ENCODE measurements at regions not wholly inside any gene's neighbourhood (a gene's known extent, or its start where the extent isn't known, plus 50 kb on each side); places are given as distances from the start of the nearest gene placed in this dataset.

DNA sequence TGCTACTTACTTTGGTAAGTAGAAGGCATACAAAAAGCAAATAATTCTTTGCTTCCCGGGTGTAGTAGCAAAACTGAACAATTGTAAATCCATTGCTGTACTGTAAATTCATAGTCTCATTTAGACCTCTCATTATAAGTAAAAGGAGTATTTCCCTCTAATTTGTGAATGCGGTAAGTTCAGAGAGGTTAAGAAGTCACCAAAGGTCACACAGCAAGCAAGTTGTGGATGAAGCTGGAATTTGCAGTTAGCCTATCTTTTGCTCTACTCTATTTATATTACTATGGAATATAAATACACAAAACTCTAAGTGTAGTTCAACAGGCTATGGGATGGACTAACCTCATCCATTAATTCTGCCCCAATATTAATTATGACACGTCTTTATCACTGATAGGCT lies 508.3 kb downstream of the MCTP2 start:
- DNase-seq (ENCODE audit: low spot score) = no peak
- in situ Hi-C loops (cut with HindIII; ENCODE audit: low sequenced_read_pairs) = no loop called here

DNA sequence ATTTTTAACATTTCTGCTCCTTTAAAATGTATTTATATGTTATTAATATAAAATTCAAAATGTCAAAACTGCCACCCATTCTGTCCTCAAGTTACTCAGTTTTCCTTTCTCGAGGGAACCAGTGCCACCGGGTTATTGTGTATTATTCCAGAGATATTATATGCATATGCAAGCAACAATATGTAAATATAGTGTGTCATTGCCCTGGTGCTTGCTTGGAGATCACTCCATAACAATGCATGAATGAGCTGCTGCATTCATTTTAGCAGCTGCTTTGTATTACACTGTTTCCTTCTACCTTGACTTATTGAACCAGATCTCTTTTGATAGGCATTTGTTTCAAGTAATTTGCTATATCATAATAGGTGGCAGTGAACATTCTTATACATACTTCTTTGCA lies 509.1 kb downstream of the MCTP2 start:
- no peak for DNase-seq (ENCODE audit: low spot score)
- in situ Hi-C loops (cut with HindIII; ENCODE audit: low sequenced_read_pairs) = no loop called here

DNA sequence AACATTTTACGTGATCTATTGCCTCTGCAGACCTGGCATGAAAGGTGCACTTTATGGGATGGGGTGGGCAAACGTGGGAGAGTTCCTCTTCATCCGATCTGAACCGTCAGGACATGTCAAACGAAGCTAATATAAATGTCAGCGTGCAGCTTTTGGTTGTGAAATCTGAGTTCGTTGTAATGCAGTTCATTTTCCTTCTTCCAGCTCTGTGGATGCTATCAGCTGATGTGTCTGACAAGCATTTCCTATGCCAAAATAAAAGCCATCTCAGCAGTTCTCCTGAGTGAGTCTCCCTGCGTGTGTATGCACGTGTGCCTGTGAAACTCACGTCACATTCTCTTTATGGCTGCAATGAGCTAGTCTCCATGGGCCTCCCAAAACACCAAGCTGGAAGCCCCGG lies 512.3 kb downstream of the MCTP2 start:
- no peak for DNase-seq (ENCODE audit: low spot score)
- in situ Hi-C loops (cut with HindIII; ENCODE audit: low sequenced_read_pairs) = no loop called here

DNA sequence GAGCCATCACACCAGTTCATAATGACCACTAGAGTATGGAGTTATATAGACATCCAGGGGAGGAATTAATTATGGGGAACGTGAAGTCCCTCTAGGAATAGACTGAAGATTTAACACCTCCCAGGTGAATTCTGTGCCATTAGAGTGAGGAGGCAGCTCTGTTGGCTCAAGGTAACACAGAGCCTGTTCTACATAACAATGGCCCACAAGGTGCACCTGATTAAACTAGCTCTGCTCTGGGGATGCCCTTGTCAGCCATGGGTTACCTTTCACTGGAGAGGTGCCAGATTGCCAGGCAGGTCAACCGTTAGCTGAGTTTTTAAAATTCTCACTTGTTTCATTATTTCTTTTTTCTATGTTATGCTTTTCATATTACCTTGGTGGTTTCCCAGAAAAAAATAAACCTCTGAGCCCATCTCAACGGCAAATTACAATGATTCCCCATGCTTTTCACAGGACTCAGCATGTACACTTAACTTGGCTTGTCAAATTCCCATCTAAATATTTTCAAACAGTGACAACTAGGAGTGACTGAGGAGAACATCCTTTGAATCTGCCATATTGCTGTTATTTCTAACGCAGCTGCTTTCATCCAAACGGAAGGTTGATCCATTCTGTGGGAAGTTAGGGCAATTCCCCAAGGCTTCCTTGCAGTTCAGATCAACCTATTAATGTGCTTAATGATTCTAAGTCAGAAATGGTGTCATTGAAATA lies 512.9 kb downstream of the MCTP2 start:
- in situ Hi-C loops (cut with HindIII; ENCODE audit: low sequenced_read_pairs) = no loop called here
- DNase-seq (ENCODE audit: low spot score) = no peak

DNA sequence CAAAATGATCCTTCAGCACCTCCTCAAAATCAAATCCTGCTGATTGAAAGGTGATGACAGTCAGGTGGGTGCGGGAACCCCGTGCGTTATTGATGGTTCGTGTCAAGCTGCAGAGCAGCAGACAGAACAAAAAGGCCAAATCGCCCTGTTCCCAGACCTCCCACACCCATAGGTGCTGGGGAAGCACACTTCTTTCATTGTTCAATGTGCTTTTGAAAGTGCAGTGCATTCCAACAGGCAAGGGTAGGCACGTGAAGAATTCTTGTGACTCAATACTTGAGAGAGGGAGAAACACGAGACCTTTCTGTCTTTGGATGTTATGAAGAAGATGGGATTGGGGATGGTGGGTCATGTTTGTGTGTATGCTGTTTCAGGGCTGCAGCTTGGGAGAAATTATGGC lies 514.0 kb downstream of the MCTP2 start:
- in situ Hi-C loops (cut with HindIII; ENCODE audit: low sequenced_read_pairs) = no loop called here
- no peak for DNase-seq (ENCODE audit: low spot score)

DNA sequence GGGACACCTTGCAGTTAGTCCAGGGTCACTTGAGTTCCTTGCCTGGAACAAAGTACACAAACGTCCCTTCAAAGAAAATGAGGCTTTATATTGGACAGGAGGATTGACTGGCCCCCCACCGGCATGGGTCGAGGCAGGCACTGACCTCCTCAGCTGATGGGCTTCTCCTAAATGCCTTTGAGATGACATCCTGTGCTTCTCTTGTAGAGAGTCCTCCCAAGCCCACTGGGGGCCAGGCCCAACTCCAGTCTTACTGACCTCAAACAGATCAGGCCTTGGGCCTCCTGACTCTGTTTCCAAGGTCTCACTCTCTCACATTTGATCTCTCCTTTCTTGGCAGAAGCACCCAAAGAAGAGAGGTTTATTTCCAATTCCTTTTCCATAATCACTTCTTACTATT lies 516.1 kb downstream of the MCTP2 start:
- in situ Hi-C loops (cut with HindIII; ENCODE audit: low sequenced_read_pairs) = no loop called here
- no peak for DNase-seq (ENCODE audit: low spot score)

DNA sequence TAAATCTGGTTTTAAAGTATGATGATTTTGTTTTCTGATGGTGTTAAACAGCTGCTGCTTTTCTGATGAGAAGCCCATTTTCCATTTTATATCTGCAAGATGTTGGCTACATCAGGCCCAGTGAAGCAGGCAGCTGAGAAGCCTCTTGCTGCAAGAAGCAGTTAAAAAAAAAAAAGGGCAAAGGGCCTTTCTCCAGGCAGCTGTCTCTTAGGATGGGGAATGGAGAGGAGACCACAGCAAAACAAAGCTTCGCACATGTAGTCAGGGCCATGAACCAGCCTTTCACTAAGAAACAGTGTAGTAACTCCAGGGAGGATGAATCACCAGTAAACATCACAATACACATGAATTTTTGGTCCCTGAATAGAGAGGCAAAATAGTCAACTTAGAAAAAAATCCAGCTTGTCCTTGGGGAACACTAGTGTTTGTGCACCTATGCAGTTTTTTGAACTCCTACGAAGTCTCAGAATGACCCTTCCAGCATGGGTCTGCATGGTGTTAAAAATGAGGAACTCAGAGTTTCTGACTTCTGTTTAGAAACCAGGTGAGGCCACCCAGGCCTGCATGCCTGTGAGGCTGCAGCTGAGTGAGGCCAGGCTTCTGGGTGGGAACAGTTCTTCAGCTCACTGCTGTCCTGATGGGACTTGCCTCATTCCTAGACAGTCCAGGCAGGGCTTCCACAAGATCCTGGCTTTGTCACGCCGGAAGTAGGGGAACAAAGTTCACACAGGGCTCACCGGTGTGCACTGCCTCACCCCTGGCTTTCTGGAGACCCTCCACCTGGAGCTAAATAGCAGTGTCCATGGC lies 518.7 kb downstream of the MCTP2 start:
- in situ Hi-C loops (cut with HindIII; ENCODE audit: low sequenced_read_pairs) = no loop called here
- no peak for DNase-seq (ENCODE audit: low spot score)

DNA sequence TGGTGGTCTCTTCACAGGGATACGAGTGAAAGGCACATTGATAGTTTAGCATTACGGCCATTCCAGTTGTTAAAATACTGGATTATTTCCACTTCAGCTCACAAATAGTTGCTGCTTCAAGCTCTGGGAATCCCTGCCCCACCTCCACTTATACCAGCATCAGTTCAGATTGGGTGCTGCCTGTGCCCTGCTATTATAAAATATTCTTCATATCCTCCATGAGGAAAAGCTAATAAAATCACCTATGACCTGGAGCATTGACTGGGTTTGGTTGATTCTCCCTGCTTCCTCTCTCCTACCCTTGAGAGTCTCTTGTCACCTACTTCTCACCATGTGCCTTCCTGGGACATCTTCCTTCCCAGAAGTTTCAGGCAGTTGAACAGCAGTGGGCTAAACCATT lies 529.0 kb downstream of the MCTP2 start:
- no peak for DNase-seq (ENCODE audit: low spot score)
- in situ Hi-C loops (cut with HindIII; ENCODE audit: low sequenced_read_pairs) = no loop called here

DNA sequence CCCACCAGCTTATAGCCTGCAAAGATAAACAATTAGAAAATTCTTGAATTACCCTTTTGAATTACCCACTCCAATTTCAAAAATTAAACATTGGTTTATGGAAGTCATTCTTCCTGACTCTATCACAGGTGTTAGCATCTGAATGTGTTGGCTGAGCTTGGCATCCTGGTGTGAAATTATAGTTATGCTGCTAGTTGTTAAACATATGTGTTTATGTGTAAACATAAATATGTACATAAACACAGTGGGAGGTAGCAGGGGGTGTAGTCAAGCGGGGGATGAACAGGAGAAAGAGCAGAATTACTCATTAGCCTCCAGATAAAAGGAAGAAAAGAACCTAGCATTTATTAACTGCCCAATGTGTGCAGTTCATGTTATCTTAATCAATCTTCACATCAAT lies 530.2 kb downstream of the MCTP2 start:
- in situ Hi-C loops (cut with HindIII; ENCODE audit: low sequenced_read_pairs) = no loop called here
- DNase-seq (ENCODE audit: low spot score) = no peak

DNA sequence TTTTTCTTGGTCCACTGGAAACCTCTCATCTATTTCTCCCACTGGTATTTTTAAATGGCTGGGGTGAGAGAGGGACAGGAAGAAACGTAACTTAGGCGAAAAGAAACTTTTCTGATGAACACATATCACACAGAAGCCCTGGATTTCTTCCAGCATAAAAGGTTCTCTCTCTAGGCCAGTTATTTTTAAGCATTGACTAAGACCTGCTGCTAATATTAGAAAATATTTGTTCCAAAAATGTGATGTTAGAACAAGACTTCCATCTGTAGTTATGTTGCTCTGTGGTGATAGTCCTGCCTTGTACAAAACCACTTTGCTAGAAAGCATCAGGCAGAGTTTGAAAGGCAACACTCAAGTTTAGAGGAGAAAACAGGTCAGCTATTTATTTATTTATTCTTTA lies 537.7 kb downstream of the MCTP2 start:
- DNase-seq (ENCODE audit: low spot score) = no peak
- in situ Hi-C loops (cut with HindIII; ENCODE audit: low sequenced_read_pairs) = no loop called here

DNA sequence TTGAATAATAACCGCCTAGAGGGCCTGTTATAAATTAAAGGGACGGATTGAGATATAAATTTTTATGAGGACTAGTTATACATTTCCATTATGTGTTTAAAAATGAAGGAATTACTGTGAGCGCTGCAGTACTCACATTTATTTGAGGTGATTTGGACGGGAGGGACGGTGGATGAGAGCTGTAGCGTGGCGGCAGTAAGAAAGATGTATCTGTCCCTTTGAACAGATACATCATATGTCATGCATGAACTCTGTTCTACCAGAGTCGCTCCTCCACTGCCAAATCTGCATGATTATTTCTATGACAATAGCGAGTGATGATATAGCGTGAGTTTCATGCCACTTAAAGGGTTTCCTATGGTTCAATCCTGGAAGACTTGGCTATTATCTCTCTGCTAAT lies 538.8 kb downstream of the MCTP2 start:
- DNase-seq (ENCODE audit: low spot score) = no peak
- in situ Hi-C loops (cut with HindIII; ENCODE audit: low sequenced_read_pairs) = no loop called here

DNA sequence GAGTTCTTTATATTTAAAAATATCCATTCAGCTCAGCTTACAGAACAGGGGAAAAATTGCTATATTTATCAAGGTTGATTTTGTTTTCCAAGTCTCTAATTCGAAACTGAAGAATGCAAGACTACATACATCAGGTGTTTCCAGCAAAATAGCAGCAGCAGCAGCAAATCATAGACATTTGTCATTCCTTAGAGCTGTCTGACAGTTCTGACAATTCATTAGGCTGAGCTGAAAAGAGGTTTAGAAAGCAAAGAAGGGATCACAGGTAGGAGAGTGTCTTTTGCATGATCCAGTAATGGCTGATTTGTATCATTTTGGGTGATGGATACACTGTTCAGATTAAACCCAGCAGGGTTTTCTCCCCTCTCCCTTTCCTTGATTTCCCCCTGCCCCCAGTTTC lies 545.7 kb downstream of the MCTP2 start:
- no peak for DNase-seq (ENCODE audit: low spot score)
- in situ Hi-C loops (cut with HindIII; ENCODE audit: low sequenced_read_pairs) = no loop called here

DNA sequence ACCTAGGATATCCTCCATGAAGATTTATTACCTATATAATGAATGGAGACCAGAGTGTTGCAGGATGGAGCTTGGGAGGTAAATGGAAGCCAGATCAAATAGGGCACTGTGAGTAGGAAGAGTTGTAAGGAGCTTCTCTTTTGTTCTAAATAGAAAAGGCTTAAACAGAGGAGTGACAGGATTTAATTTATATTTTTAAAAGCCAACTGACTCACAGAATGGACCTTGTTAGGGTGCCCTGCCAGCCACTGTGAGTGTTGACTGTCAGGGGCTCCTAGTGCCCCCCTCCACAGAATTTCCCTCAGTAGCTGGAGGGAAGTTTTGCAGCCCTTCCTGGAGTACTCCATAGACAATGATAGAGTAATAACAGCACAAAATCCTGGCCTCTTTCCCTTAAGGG lies 547.5 kb downstream of the MCTP2 start:
- DNase-seq (ENCODE audit: low spot score) = no peak
- in situ Hi-C loops (cut with HindIII; ENCODE audit: low sequenced_read_pairs) = no loop called here

DNA sequence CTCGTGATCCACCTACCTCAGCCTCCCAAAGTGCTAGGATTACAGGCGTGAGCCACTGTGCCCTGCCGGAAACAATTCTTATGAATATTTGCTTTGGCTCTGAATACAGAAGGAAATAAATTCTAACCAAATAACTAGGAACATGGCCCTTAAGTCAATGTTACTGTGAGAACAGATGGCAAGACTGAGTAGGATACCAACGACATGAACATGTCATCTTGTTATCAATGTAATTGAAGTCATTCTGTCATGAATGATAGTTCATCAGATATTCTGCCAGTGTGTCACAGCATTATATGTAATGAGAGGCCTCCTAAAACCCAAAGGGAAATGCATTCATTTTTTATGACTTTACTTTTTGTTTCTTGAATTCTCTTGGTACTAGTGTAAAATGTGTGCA lies 548.8 kb downstream of the MCTP2 start:
- in situ Hi-C loops (cut with HindIII; ENCODE audit: low sequenced_read_pairs) = no loop called here
- no peak for DNase-seq (ENCODE audit: low spot score)

DNA sequence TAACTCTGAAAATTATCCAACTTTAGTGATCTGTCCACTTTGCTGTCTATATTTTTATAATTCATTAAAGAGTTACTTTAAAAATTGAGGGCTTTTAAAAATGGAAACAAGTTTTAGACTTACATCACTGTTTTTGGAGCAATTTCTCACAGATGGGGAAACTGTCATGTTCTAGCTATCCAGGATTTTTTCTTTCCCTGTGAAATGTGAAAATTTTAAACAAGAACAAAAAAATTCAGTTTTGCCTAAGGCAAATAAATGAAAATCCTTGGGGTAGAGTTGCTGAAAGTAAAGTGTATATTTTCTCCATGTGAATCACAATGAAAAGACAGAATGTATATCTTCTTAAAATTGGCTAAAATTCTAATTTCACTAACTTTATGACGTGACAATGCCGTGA lies 553.7 kb downstream of the MCTP2 start:
- in situ Hi-C loops (cut with HindIII; ENCODE audit: low sequenced_read_pairs) = no loop called here

DNA sequence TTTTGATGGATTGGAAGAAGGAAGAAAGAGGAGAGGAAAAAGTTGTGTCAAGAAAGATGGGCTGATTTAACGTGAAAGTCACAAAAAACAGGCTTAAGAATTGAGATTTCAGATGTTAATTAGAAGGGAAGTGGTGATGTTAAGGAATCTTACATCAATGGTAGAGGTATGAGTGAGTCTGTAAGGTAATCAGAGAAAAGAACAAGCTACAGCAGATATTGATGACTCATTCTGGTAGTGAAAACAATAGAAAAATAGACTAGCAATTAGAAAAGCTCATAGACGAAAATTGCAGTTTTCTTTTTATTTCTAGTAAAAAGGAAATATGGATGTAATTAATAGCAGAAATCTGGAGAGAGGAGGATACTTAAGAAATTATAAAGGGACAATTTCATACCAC lies 559.6 kb downstream of the MCTP2 start:
- DNase-seq (ENCODE audit: low spot score) = no peak
- in situ Hi-C loops (cut with HindIII; ENCODE audit: low sequenced_read_pairs) = no loop called here

More for the DNA sequence above, 553.7 kb downstream of the MCTP2 start:
- DNase-seq (ENCODE audit: low spot score) = no peak

DNA sequence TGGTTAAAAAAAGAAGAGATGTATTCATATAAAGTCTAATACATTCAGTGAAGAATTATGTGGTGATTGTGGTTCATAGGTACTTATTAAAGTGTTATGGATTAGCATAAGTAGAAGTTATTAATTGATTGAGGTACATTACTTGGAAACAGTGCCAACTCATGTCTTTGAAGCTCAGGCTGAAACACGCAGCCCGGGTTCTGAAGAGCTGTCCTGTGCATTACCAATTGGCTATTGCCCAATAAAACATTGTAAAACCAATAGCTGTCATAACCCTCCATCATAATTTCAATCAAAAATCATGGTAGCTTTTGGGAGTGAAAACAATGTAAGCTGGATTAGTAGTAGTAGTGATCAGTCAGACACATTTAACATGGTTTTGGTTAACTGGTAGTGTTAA lies 560.1 kb downstream of the MCTP2 start:
- DNase-seq (ENCODE audit: low spot score) = no peak
- in situ Hi-C loops (cut with HindIII; ENCODE audit: low sequenced_read_pairs) = no loop called here

DNA sequence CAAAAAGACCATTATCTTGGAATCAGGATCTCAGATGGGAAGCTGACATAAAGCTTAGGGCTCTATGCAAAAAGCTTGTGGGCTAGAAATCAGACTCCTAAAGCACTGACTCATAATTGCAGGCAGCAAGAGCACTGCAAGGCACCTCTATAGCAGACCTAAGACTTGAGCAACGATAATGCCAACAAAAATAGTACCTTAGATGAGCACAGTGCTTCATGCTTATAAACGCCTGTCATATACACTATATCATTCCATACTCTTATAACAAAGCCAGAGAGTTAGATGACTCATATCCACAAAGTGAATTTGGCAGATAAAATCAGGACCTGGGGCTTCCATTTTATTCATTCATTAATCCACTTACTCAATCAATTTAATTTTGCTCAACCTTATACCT lies 560.8 kb downstream of the MCTP2 start:
- no peak for DNase-seq (ENCODE audit: low spot score)
- in situ Hi-C loops (cut with HindIII; ENCODE audit: low sequenced_read_pairs) = no loop called here

DNA sequence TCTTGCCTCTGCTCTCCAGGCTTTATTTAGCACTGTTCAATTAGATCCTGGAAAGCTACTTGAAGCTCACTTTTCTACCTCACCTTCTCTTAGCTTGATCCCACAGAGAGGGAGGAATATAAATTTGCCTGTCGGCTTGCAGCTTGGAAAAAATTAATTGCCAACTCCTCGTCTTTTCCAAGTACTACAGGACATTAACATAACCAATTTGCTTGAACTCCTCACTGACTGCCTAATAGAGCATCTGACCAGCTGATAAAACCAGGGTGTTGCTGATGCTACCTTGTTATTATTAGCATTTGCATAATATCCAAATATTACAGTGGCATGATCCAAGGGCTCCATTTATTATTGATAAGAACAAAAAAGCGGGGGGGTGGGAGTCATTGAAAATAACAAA lies 561.8 kb downstream of the MCTP2 start:
- in situ Hi-C loops (cut with HindIII; ENCODE audit: low sequenced_read_pairs) = no loop called here
- DNase-seq (ENCODE audit: low spot score) = no peak

DNA sequence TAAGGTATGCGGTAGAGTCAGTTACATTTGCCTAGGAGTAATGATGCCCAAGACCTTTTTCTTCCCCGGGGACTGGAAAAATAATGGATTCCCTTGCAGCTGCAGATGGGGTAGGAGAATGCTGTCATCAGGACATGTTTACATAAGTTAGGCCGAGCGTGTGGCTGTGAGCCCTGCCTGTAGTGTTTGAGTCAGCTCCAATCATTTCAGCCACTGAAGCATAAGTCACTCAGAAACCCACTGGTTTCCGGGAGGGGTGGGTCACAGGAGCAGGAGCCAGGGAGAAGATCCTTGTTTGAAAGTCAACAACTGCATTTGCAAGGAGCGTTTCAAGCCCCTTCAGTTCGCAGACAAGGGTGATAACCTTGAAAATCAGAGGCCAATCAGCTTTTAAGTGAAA lies 562.3 kb downstream of the MCTP2 start:
- in situ Hi-C loops (cut with HindIII; ENCODE audit: low sequenced_read_pairs) = no loop called here
- no peak for DNase-seq (ENCODE audit: low spot score)

DNA sequence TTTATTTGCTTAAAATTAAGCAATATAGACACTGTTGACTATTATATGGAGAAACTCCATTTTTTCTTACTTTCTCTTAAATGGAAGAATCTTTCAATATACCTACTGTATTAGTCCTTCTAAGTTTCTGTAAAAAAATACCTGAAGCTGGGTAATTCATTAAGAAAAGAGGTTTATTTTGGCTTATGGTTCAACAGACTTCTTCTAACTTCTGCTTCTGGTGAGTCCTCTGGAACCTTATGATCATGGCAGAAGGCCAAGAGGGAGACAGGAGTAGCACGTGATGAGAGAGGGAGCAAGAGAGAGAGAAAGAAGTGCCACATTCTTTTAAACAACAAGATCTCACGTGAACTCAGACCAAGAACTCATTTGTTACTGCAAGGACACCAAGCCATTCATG lies 573.3 kb downstream of the MCTP2 start:
- in situ Hi-C loops (cut with HindIII; ENCODE audit: low sequenced_read_pairs) = no loop called here
- no peak for DNase-seq (ENCODE audit: low spot score)

Data from G401 (cell line).